B cell (primary cell): ENCODE measurements at regions not wholly inside any gene's neighbourhood (a gene's known extent, or its start where the extent isn't known, plus 50 kb on each side); places are given as distances from the start of the nearest gene placed in this dataset.
A peak's percentile ranks its signal among the peaks of the same experiment; 100 is the strongest.

Source experiments
- ATAC-seq: fragments of 200-7000 bp; cut with Tn5 transposase; one replicate; pipeline ENCODE4 v1.10.0; 2021; ENCODE audit warnings: low read depth, mild to moderate bottlenecking, moderate number of reproducible peaks, moderate library complexity
- CTCF ChIA-PET: fragments of 350-600 bp; sonication (Branson Sonifier 250); formaldehyde crosslinking; loops from one replicate; lab custom pipeline; 2021; ENCODE audit warnings: antibody characterized with exemption, inconsistent platforms; lab: Charles Lee
- POLR2A ChIA-PET: fragments of 350-600 bp; sonication (Branson Sonifier 250); formaldehyde crosslinking; loops from one replicate; lab custom pipeline; 2021; ENCODE audit warnings: antibody characterized with exemption; lab: Charles Lee
- DNase-seq: peaks from one replicate; pipeline ENCODE4 v3.0.0; 2013
- H2AFZ ChIP-seq: 2 replicates; pipeline ENCODE4 v1.6.1; 2012; ENCODE audit warnings: mild to moderate bottlenecking, low read depth, low read length; ENCODE audit not compliant: insufficient read depth, poor library complexity, severe bottlenecking
- H3K27ac ChIP-seq, 2 donors: 1 replicate in 1 of 2; 2 replicates in 1 of 2; pipeline ENCODE4 v1.5.1; 2012 to 2013; ENCODE audit warnings: low read length in 2 of 2, mild to moderate bottlenecking in 2 of 2, moderate library complexity in 1 of 2
- H3K27me3 ChIP-seq, 4 experiments: fragments of 200-600 bp in 1 of 4; sonication (generic) in 1 of 4; replicated peaks in 1 of 4; 1 replicate in 2 of 4; 2 replicates in 2 of 4; pipeline versions ENCODE4 v1.6.1 to v1.7.0; 2013 to 2016; ENCODE audit warnings: low read length in 3 of 4, mild to moderate bottlenecking in 2 of 4, mixed read lengths in 1 of 4, moderate library complexity in 1 of 4; ENCODE audit not compliant: insufficient read depth in 4 of 4, control insufficient read depth in 3 of 4; ENCODE audit errors: control extremely low read depth in 1 of 4
- H3K36me3 ChIP-seq, 2 experiments: replicated peaks in 1 of 2; 1 replicate in 1 of 2; 2 replicates in 1 of 2; pipeline versions ENCODE4 v1.6.1 to v1.7.1; 2013; ENCODE audit warnings: low read length in 1 of 2; ENCODE audit not compliant: insufficient read depth in 2 of 2, control insufficient read depth in 1 of 2; ENCODE audit errors: control extremely low read depth in 1 of 2, extremely low read depth in 1 of 2
- H3K4me1 ChIP-seq, 2 donors: fragments of 200-600 bp in 1 of 2; sonication (generic) in 1 of 2; 1 replicate in 1 of 2; 2 replicates in 1 of 2; pipeline versions ENCODE4 v1.5.1 to v1.6.1; 2013 to 2017; ENCODE audit warnings: low read length in 2 of 2; ENCODE audit not compliant: control insufficient read depth in 2 of 2, insufficient read depth in 2 of 2
- H3K4me2 ChIP-seq: replicated peaks from 2 replicates; pipeline ENCODE3; 2012; ENCODE audit warnings: mild to moderate bottlenecking, low read depth, low read length; ENCODE audit not compliant: poor library complexity, severe bottlenecking
- H3K4me3 ChIP-seq, 5 experiments: fragments of 200-600 bp in 1 of 5; sonication (generic) in 1 of 5; 1 replicate in 3 of 5; 2 replicates in 2 of 5; pipeline versions ENCODE4 v1.5.1 to v1.7.0; 2011 to 2016; ENCODE audit warnings: low read length in 4 of 5, mild to moderate bottlenecking in 4 of 5, low read depth in 2 of 5, control low read depth in 1 of 5, moderate library complexity in 1 of 5; ENCODE audit not compliant: insufficient read depth in 1 of 5; ENCODE audit errors: control extremely low read depth in 1 of 5, extremely low read depth in 1 of 5
- H3K79me2 ChIP-seq: fragments of 200-600 bp; sonication (generic); one replicate; pipeline ENCODE4 v1.6.0; 2016; ENCODE audit warnings: low read length; ENCODE audit not compliant: control insufficient read depth, insufficient read depth
- H3K9ac ChIP-seq: fragments of 200-600 bp; sonication (generic); 2 replicates; pipeline ENCODE4 v1.6.1; 2017; ENCODE audit warnings: mild to moderate bottlenecking, low read length, moderate library complexity
- H3K9me3 ChIP-seq, 3 donors: one replicate each; pipeline versions ENCODE4 v1.6.1 to v1.7.1; 2013; ENCODE audit warnings: low read length in 2 of 3; ENCODE audit not compliant: control insufficient read depth in 2 of 3, insufficient read depth in 1 of 3; ENCODE audit errors: control extremely low read depth in 1 of 3
- H4K20me1 ChIP-seq: 2 replicates; pipeline ENCODE4 v1.6.0; 2012; ENCODE audit warnings: mild to moderate bottlenecking, low read length; ENCODE audit not compliant: insufficient read depth, control insufficient read depth, poor library complexity, severe bottlenecking
- H3K27ac Mint-ChIP-seq: one replicate; pipeline ENCODE4 v1.8.0; 2021; ENCODE audit warnings: mixed read lengths
- H3K27me3 Mint-ChIP-seq: one replicate; pipeline ENCODE4 v1.8.0; 2021; ENCODE audit warnings: mixed read lengths
- H3K4me1 Mint-ChIP-seq: one replicate; pipeline ENCODE4 v1.8.0; 2021; ENCODE audit warnings: mixed read lengths
- H3K4me3 Mint-ChIP-seq: one replicate; pipeline ENCODE4 v1.8.0; 2021; ENCODE audit warnings: mixed read lengths
- H3K9me3 Mint-ChIP-seq: one replicate; pipeline ENCODE4 v1.8.0; 2022; ENCODE audit warnings: mixed read lengths; ENCODE audit not compliant: insufficient read depth
- CTCF ChIP-seq: fragments of 200-600 bp; IDR thresholded peaks from one replicate; pipeline ENCODE4 v1.8.0; 2022; ENCODE audit warnings: antibody characterized with exemption, mild to moderate bottlenecking
- EZH2 ChIP-seq: IDR thresholded peaks from 2 replicates; pipeline ENCODE4 v1.6.1; 2012; ENCODE audit warnings: borderline replicate concordance, low read depth, mild to moderate bottlenecking, moderate library complexity, low read length; ENCODE audit not compliant: insufficient read depth, poor library complexity, severe bottlenecking
- WGBS: methylation state at CpG from one replicate; pipeline ENCODE4 v1.1.5; 2013; ENCODE audit warnings: missing lambda C conversion rate; ENCODE audit not compliant: insufficient coverage; 5-methylcytosine and 5-hydroxymethylcytosine counted together
- intact Hi-C: fragments of 100-400 bp; cut with micrococcal nuclease; formaldehyde crosslinking; loops from one replicate; pipeline ENCODE4 v1.10.0; 2022

- H3K9ac ChIP-seq = no peak overlapping the region
- H3K27ac Mint-ChIP-seq = no peak overlapping the region
- no peak overlapping the region for H2AFZ ChIP-seq
- H3K4me3 Mint-ChIP-seq = no peak overlapping the region
- no peak overlapping the region for H3K27ac ChIP-seq
- no peaks in the 10 kb centered on the region for H4K20me1 ChIP-seq
- DNase-seq (no peak), ATAC-seq (no peak)
- peaks cover 6% of the 10 kb centered on the region for H3K4me1 Mint-ChIP-seq
- H3K9me3 ChIP-seq = no peaks in the 10 kb centered on the region
- no peak for TF ChIP-seq CTCF
- no peak for TF ChIP-seq EZH2
- CTCF ChIA-PET = no interaction called here
- H3K4me1 ChIP-seq = no peaks in the 10 kb centered on the region
- H3K4me3 ChIP-seq = no peak overlapping the region
- POLR2A ChIA-PET = no interaction called here
- intact Hi-C loops = no loop called here
- H3K27me3 ChIP-seq = no peaks in the 10 kb centered on the region
- H3K4me2 ChIP-seq = no peak overlapping the region
- H3K36me3 ChIP-seq = no peaks in the 10 kb centered on the region
- H3K79me2 ChIP-seq = no peaks in the 10 kb centered on the region
- H3K27me3 Mint-ChIP-seq = no peaks in the 10 kb centered on the region
- no CpG with 5 or more reads among the region's 3 CpGs for WGBS
- no peaks in the 10 kb centered on the region for H3K9me3 Mint-ChIP-seq
Observed at GRCh38 chr1:101399222-101399621, 162.4 kb downstream of the S1PR1 start.

DNA sequence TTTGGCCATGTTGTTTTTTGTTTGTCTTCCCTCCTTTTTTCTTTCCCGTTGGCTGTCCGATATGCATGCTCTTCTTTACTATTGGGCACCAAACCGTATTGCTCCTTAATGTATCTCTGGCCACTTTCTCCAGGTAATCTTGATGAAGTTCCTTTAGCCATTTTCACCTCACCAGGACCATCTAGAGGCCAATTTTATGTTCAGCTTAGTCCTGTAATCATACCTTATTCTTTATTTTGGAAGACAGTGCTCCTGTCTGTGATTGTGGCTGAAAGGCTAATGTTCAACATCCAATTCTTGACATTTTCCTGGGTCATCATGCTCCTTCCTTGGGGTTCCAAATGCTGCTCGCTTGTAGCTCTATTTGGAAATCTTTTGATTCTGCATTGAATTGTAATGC lies 169.5 kb downstream of the S1PR1 start:
- H3K4me3 ChIP-seq = no peak overlapping the region
- CTCF ChIA-PET = interaction anchor here (2.2 kb wide), 1 partner anchor 48 kb away, joined by 6 read pairs; no protein-coding TSS in a partner anchor
- 100% methylated on average over 3 of the region's 4 CpGs for WGBS
- Mint-ChIP-seq H3K4me1 (peaks cover 55% of the 10 kb centered on the region), H3K9me3 (no peaks in the 10 kb centered on the region), H3K27ac (no peak overlapping the region), H3K27me3 (no peaks in the 10 kb centered on the region), H3K4me3 (no peak overlapping the region)
- DNase-seq (no peak), ATAC-seq (no peak)
- H3K36me3 ChIP-seq = no peaks in the 10 kb centered on the region
- no peak overlapping the region for H3K9ac ChIP-seq
- H3K4me1 ChIP-seq = peaks cover 54 to 60% of the 10 kb centered on the region in 2 donors
- H3K27me3 ChIP-seq = no peaks in the 10 kb centered on the region
- POLR2A ChIA-PET = no interaction called here
- H3K79me2 ChIP-seq = no peaks in the 10 kb centered on the region
- intact Hi-C loops = no loop called here
- no peaks in the 10 kb centered on the region for H3K9me3 ChIP-seq
- peak overlapping the region in 1 of 2 donors; percentile 27 for H3K27ac ChIP-seq
- peak overlapping the region; percentile 9 for H3K4me2 ChIP-seq
- H2AFZ ChIP-seq = no peak overlapping the region
- no peaks in the 10 kb centered on the region for H4K20me1 ChIP-seq
- TF ChIP-seq EZH2 = no peak
- no peak for TF ChIP-seq CTCF
